G401 (cell line): ENCODE measurements at regions not wholly inside any gene's neighbourhood (a gene's known extent, or its start where the extent isn't known, plus 50 kb on each side); places are given as distances from the start of the nearest gene placed in this dataset.
A peak's percentile ranks its signal among the peaks of the same experiment; 100 is the strongest.

Experiments used
- DNase-seq: peaks from one replicate; pipeline ENCODE4 v3.0.0-alpha.2; 2015; ENCODE audit warnings: low spot score
- in situ Hi-C: cut with HindIII; loops from 2 replicates; pipeline ENCODE4 v1.10.0; 2016; ENCODE audit warnings: low sequenced_read_pairs, mixed read lengths

- in situ Hi-C loops: no loop called here
Measured at GRCh38 chr9:108584860-108585259, 270.9 kb downstream of the ACTL7B start.

DNA sequence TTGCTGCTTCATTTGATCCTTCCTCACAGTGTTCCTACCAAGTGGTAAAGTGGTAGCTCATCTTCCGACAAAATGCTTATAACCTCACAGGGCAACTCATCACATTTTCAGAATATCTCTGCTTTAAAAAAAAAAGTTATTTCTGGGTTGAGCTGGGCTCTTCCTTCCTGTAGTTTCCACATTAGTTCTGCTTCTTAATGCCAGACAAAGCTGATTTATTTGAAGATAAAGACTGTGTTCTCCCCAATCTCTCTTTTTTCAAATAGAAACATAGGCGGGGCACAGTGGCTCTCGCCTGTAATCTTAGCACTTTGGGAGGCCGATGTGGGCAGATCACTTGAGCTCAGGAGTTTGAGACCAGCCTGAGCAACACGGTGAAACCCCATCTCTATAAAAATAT, 273.1 kb downstream of the ACTL7B start:
- in situ Hi-C loops: no loop called here

More at GRCh38 chr9:108584860-108585259, 270.9 kb downstream of the ACTL7B start:
- no peak for DNase-seq

DNA sequence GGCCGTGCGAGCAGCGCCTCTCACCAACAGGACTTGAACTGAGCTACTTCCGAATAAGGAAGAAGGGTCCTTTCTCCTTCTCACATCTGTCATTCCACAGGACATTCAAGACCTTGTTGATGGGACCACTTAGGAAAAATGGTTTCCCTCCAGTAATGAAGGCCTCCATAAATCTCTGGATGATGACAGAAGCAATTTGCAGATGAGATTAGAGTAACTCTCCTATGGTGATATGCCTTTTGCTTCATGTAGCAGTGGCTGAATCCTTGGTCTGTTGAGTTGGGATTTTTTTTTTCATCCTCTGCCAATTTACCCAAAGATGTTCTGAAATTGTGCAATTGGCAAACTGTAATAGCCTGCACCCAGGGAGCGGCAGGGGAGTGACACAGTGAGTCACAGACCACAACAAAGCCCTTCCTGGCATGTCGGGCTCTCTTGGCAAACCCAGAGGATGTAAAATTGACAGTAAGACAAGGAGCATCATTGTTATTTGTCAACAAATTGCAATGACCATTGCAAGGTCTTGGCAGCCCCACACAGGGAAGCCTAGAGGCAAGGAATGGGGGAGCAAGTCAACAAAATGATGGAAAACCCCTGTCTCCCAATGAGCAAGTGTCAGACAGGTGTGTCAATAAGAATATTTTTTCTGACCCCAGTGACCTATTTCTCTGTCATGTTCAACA, 275.9 kb downstream of the ACTL7B start:
- in situ Hi-C loops: no loop called here
- DNase-seq: no peak

More for the DNA sequence above, 273.1 kb downstream of the ACTL7B start:
- no peak for DNase-seq

GRCh38 chr9:108575276-108575675, 280.5 kb downstream of the ACTL7B start:
- in situ Hi-C loops: no loop called here

GRCh38 chr9:108569624-108570023, 286.2 kb downstream of the ACTL7B start:
- in situ Hi-C loops: no loop called here
- no peak for DNase-seq

More at GRCh38 chr9:108575276-108575675, 280.5 kb downstream of the ACTL7B start:
- no peak for DNase-seq

DNA sequence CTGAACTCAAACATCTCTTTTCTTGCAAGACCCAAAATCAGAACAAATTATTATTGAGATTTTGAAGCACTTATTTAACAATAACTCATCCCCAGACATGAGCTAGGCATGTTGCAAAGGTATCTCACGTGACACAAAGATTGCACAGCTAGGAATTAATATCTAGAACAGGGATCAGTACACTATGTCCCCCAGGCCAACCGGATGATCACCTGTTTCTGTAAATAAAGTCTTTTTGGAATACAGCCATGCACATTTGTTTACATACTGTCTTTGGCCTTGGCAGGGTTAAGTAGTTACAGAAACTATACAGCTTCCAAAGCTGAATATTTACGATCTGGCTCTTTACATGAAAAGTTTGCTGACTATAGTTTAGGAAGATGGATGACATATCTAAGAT, 287.7 kb downstream of the ACTL7B start:
- in situ Hi-C loops: no loop called here
- DNase-seq: no peak

- no peak for DNase-seq
- in situ Hi-C loops: no loop called here
Measured at GRCh38 chr9:108567571-108567970, 288.2 kb downstream of the ACTL7B start.

GRCh38 chr9:108565651-108566378, 290.0 kb downstream of the ACTL7B start:
- in situ Hi-C loops: no loop called here
- DNase-seq: peak; percentile 75

- no peak for DNase-seq
- in situ Hi-C loops: no loop called here
Measured at GRCh38 chr9:108562176-108562575, 293.6 kb downstream of the ACTL7B start.

DNA sequence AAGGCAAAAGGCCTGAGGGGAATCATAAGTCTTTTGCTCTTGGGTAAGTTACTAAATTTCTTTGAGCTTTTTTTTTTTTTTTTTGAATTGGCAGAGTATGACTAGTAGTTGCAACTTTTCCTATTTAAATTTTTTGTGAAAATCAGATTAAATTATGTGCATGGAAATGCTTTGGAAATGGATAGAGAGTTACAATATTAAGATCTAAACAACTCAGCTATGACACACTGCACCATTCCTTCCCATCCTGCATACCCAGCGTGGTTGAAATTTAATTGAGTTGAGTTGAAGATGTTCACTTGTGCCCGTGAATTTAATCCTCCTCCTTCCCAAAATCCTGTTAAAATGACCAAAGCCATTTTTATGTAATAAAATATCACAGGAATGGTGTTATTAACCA, 296.4 kb downstream of the ACTL7B start:
- in situ Hi-C loops: no loop called here
- no peak for DNase-seq

DNA sequence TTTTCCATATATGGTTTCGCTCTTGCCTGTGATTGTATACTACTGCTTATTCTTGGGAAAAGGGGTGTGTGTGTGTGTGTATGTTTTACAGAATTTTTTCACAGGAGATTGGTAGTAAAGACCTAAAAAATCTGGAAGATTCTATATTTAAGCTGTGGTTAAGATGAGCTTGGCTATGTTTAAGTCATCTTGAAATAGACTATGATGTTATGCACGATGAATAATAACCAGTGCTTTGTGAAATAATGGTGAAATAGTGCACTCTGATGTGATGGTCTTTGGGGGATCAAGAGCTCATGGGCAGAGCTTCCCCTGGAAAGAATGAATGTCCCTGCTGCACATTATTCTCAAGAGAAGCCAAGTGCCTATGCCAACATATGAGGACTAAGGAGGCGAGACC, 301.0 kb downstream of the ACTL7B start:
- in situ Hi-C loops: no loop called here
- DNase-seq: no peak

DNA sequence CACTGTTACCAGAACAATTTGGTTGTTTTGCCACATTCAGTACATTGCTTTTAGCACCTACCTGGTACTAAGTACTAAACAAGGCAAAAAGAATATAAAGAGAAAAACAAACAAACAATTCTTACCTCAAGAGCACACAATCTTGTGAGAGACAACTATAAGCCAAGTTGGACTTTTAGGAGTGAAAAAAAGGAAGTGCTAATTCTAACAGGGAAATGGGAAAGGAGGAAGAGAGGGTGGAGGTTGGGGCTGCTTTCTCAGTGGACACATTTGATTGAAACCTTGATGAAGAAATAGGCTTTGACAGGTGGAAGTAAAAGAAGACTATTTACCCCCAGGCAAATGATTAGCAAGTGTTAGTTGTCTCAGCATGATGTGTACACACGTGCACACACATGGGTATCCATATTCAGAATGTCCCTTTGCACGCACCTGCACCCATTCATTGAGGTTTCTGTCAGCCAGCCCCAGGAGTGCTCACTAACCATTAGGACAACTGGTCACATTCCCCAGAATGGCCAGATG, 302.6 kb downstream of the ACTL7B start:
- in situ Hi-C loops: no loop called here
- no peak for DNase-seq

GRCh38 chr9:108552459-108553040, 303.2 kb downstream of the ACTL7B start:
- in situ Hi-C loops: no loop called here
- no peak for DNase-seq

- no peak for DNase-seq
- in situ Hi-C loops: no loop called here
Measured at GRCh38 chr9:108551030-108551841, 304.6 kb downstream of the ACTL7B start.

DNA sequence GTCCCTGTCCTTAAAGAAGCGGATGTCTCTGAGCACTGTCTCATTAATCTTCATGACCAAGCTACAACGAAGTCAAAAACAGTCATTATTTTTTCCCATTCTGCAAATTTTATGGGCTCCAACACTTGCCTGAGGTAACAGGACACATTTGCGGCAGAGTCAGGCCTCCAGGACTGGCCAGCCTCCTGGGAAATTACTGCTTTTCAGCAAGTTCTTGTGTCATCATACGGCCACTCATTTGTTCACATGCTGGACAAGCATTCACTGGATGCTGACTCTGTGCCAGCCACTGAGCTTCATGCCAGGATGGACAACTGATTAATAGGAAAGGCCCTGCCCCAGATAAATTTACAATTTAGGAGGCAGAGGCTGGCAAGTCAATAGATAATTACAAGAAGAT, 305.7 kb downstream of the ACTL7B start:
- in situ Hi-C loops: no loop called here
- DNase-seq: no peak

- in situ Hi-C loops: no loop called here
Measured at GRCh38 chr9:108549184-108549583, 306.6 kb downstream of the ACTL7B start.

DNA sequence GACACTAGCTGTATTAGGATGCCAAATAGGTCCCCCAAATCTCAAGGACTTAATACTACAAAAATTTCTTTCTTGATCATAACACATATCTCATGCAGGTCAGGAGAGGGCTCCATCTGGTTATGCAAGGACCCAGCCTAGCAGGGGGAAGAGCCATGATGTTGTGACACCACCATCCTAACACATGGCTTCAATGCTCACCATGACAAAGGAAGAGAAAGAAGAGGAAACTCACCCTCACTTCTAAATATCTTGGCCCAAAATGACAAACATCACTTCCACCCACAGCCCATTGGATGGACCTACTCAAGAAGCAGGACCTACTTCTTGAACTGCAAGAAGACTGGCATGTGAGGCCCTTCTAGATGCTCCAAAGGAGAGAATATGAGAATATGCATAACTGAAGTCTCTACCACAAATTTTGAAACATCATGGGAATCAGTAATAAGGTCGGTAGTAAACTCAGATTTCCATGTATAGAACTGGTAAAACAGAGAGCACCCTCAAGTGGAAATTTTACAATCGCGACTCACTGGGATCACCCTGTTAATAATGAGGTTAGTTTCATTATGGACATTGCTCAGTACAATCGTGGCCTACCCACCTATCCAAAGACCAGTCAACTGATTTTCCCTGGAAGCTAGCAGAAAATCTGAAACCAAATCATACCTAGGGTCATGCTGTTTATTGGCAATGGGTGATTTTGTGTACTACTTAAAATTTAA, 308.2 kb downstream of the ACTL7B start:
- in situ Hi-C loops: no loop called here

More at GRCh38 chr9:108549184-108549583, 306.6 kb downstream of the ACTL7B start:
- DNase-seq: no peak

GRCh38 chr9:108546215-108546614, 309.6 kb downstream of the ACTL7B start:
- no peak for DNase-seq
- in situ Hi-C loops: no loop called here

More for the DNA sequence above, 308.2 kb downstream of the ACTL7B start:
- no peak for DNase-seq

GRCh38 chr9:108545436-108545835, 310.4 kb downstream of the ACTL7B start:
- in situ Hi-C loops: no loop called here
- no peak for DNase-seq
